PC-9 (cell line): ENCODE measurements at regions not wholly inside any gene's neighbourhood (a gene's known extent, or its start where the extent isn't known, plus 50 kb on each side); places are given as distances from the start of the nearest gene placed in this dataset.

Source experiments
- CTCF ChIP-seq: fragments of 200-600 bp; sonication (generic); conservative IDR thresholded peaks from 2 replicates; pipeline ENCODE4 v1.6.1; 2017; ENCODE audit warnings: mixed run types, antibody characterized with exemption, mild to moderate bottlenecking, moderate library complexity
- EZH2 ChIP-seq: fragments of 200-600 bp; sonication (generic); IDR thresholded peaks from 2 replicates; pipeline ENCODE4 v1.8.0; 2017; ENCODE audit warnings: antibody characterized with exemption, low read depth

GRCh38 chr3:106078635-106079034 is 209.8 kb upstream of the CBLB start:
- TF ChIP-seq EZH2 = no peak
- TF ChIP-seq CTCF = no peak
